K562 (cell line): ENCODE measurements at regions not wholly inside any gene's neighbourhood (a gene's known extent, or its start where the extent isn't known, plus 50 kb on each side); places are given as distances from the start of the nearest gene placed in this dataset.

ENCODE experiments used
- ATAC-seq: fragments of 200-7000 bp; cut with Tn5 transposase; 3 replicates; pipeline ENCODE4 v1.9.1; 2020; ENCODE audit warnings: moderate library complexity
- BruUV-seq: library from RNA; stranded (reverse); fragments of 400-500 nt; replicated peaks from 2 replicates; lab custom pipeline; 2021; lab: Mats Ljungman, UMichigan
- CTCF ChIA-PET: fragments of 300-600 bp; formaldehyde crosslinking; extraction: SDS; loops from one replicate; lab custom pipeline; 2021; ENCODE audit warnings: low intra/inter-chr PET ratio; lab: Yijun Ruan, JAX
- POLR2A ChIA-PET: fragments of 300-600, 350-650 bp; sonication (Branson Sonifier 250); formaldehyde crosslinking; extraction: SDS; loops from one replicate; lab custom pipeline; 2021; ENCODE audit warnings: antibody characterized with exemption, inconsistent platforms; lab: Yijun Ruan, JAX
- DNase-seq, 4 experiments: peaks; one replicate each; pipeline versions ENCODE4 v3.0.0 to v3.0.0-alpha.2; 2011 to 2018; ENCODE audit warnings: low spot score in 3 of 4, mixed read lengths in 3 of 4; ENCODE audit errors: extremely low read depth in 1 of 4
- FAIRE-seq: peaks from 2 replicates; lab custom pipeline; 2011; peaks lifted over from hg19 to GRCh38; lab: Jason Lieb, UNC
- H2AFZ ChIP-seq: 2 replicates; pipeline ENCODE4 v1.6.0; 2011; ENCODE audit warnings: low read depth, low read length, control low read depth, inconsistent platforms
- H3K27ac ChIP-seq: fragments of 200-600 bp; 3 replicates; pipeline ENCODE4 v1.8.0; 2011; ENCODE audit warnings: low read depth, mild to moderate bottlenecking, control low read depth, inconsistent platforms, low read length, moderate library complexity, mixed read lengths; ENCODE audit errors: extremely low read depth
- H3K27me3 ChIP-seq, 2 experiments: fragments of 300-600 bp in 1 of 2; 2 replicates in 1 of 2; 3 replicates in 1 of 2; pipeline versions ENCODE4 v1.6.0 to v1.8.0; 2011; ENCODE audit warnings: inconsistent platforms in 2 of 2, low read length in 2 of 2, mild to moderate bottlenecking in 1 of 2, mixed read lengths in 1 of 2, moderate library complexity in 1 of 2; ENCODE audit not compliant: control insufficient read depth in 2 of 2, insufficient read depth in 2 of 2
- H3K36me3 ChIP-seq: fragments of 300-600 bp; 3 replicates; pipeline ENCODE4 v1.8.0; 2011; ENCODE audit warnings: mild to moderate bottlenecking, low read length, inconsistent platforms; ENCODE audit not compliant: control insufficient read depth, insufficient read depth
- H3K4me1 ChIP-seq, 2 experiments: fragments of 200-600 bp in 1 of 2; replicated peaks in 1 of 2; 2 replicates in 1 of 2; 3 replicates in 1 of 2; pipeline versions ENCODE4 v1.5.1 to v1.8.0; 2011; ENCODE audit warnings: inconsistent platforms in 2 of 2, low read length in 2 of 2, mild to moderate bottlenecking in 1 of 2, mixed read lengths in 1 of 2, moderate library complexity in 1 of 2; ENCODE audit not compliant: control insufficient read depth in 2 of 2, insufficient read depth in 2 of 2
- H3K4me2 ChIP-seq: 2 replicates; pipeline ENCODE4 v1.6.1; 2011; ENCODE audit warnings: low read length, control low read depth, inconsistent platforms, mixed read lengths; ENCODE audit not compliant: insufficient read depth
- H3K4me3 ChIP-seq: fragments of 200-600 bp; sonication (generic), shearing (Covaris generic); 2 replicates; pipeline ENCODE4 v1.5.1; 2016; ENCODE audit warnings: control low read depth, inconsistent platforms
- H3K79me2 ChIP-seq: fragments of 200-600 bp; 3 replicates; pipeline ENCODE4 v1.8.0; 2011; ENCODE audit warnings: low read length, inconsistent platforms; ENCODE audit not compliant: control insufficient read depth, insufficient read depth
- H3K9ac ChIP-seq, 2 experiments: 2 replicates each; pipeline versions ENCODE4 v1.6.0 to v1.6.1; 2011; ENCODE audit warnings: low read depth in 2 of 2, low read length in 2 of 2, control low read depth in 1 of 2, inconsistent platforms in 1 of 2, mild to moderate bottlenecking in 1 of 2, mixed read lengths in 1 of 2; ENCODE audit not compliant: insufficient read depth in 1 of 2
- H3K9me1 ChIP-seq: one replicate; pipeline ENCODE4 v1.6.0; 2011; ENCODE audit warnings: inconsistent platforms, mild to moderate bottlenecking, low read length, moderate library complexity; ENCODE audit not compliant: control insufficient read depth, insufficient read depth
- H3K9me3 ChIP-seq: replicated peaks from 2 replicates; pipeline ENCODE4 v1.5.1; 2011; ENCODE audit warnings: low read depth, low read length, inconsistent platforms; ENCODE audit not compliant: control insufficient read depth, insufficient read depth
- H4K20me1 ChIP-seq: replicated peaks from 2 replicates; pipeline ENCODE4 v1.6.1; 2011; ENCODE audit warnings: low read length, inconsistent platforms, mixed read lengths; ENCODE audit not compliant: control insufficient read depth, insufficient read depth
- HDAC3 ChIP-seq: fragments of 450-650 bp; IDR thresholded peaks from 2 replicates; pipeline ENCODE4 v1.6.1; 2018; ENCODE audit warnings: borderline replicate concordance, mild to moderate bottlenecking, moderate library complexity; ENCODE audit not compliant: partially characterized antibody
- HDGF ChIP-seq: fragments of 450-650 bp; IDR thresholded peaks from 2 replicates; pipeline ENCODE4 v1.6.1; 2016
- MEIS2 ChIP-seq: fragments of 450-650 bp; IDR thresholded peaks from 2 replicates; pipeline ENCODE4 v1.6.1; 2014; ENCODE audit warnings: mild to moderate bottlenecking; ENCODE audit not compliant: partially characterized antibody
- SIRT6 ChIP-seq: IDR thresholded peaks from one replicate; pipeline ENCODE4 v1.6.1; 2012; ENCODE audit warnings: low read depth, mild to moderate bottlenecking, control low read depth, inconsistent platforms, low read length, moderate library complexity
- SMAD2 ChIP-seq: fragments of 150-350 bp; IDR thresholded peaks from 2 replicates; pipeline ENCODE4 v1.6.1; 2014; ENCODE audit warnings: low read depth, mild to moderate bottlenecking, low read length
- SRF ChIP-seq, 2 experiments: fragments of 250-450, 450-650 bp in 1 of 2; sonication (Bioruptor Pico) in 1 of 2; sonication (generic) in 1 of 2; formaldehyde crosslinking; IDR thresholded peaks; 2 replicates each; pipeline versions ENCODE4 v1.5.0 to v1.5.1; 2020 to 2022; ENCODE audit warnings: mild to moderate bottlenecking in 1 of 2, missing genetic modification reagents in 1 of 2
- TAF1 ChIP-seq: IDR thresholded peaks from 2 replicates; pipeline ENCODE4 v1.6.1; 2011; ENCODE audit warnings: mild to moderate bottlenecking, low read length, moderate library complexity; ENCODE audit not compliant: insufficient read depth, control insufficient read depth, severe bottlenecking; ENCODE audit errors: extremely low read depth
- ZFP1 ChIP-seq: fragments of 450-650 bp; formaldehyde crosslinking; IDR thresholded peaks from 2 replicates; pipeline ENCODE4 v1.4.0; 2020; ENCODE audit warnings: mild to moderate bottlenecking, mixed read lengths
- ZKSCAN3 ChIP-seq: fragments of 250-450 bp; sonication (Bioruptor Pico); IDR thresholded peaks from 2 replicates; pipeline ENCODE4 v1.4.0; 2020
- ZNF175 ChIP-seq: fragments of 200-800 bp; sonication (Bioruptor generic); IDR thresholded peaks from 2 replicates; pipeline ENCODE4 v1.6.1; 2016; ENCODE audit warnings: low read depth, mild to moderate bottlenecking, missing genetic modification characterization, missing compliant biosample characterization
- ZNF24 ChIP-seq: fragments of 450-650 bp; IDR thresholded peaks from 2 replicates; pipeline ENCODE4 v1.6.1; 2016
- ZNF609 ChIP-seq: sonication (generic); formaldehyde crosslinking; IDR thresholded peaks from 2 replicates; pipeline ENCODE4 v1.8.1; 2023; ENCODE audit warnings: missing genetic modification reagents, mild to moderate bottlenecking, borderline replicate concordance
- whole genome bisulfite sequencing: fragments of 100-300 bp; shearing (Covaris generic); methylation state at CpG from one replicate; pipeline ENCODE4 v1.1.6; 2016; ENCODE audit warnings: low coverage, mixed read lengths; ENCODE audit not compliant: insufficient coverage; ENCODE audit errors: missing lambda C conversion rate; 5-methylcytosine and 5-hydroxymethylcytosine counted together
- in situ Hi-C: fragments of 300-500 bp; cut with MboI; formaldehyde crosslinking; loops from 4 replicates; pipeline ENCODE4 v1.15.0; 2018; ENCODE audit warnings: inconsistent platforms, mixed read lengths
- intact Hi-C: fragments of 100-400 bp; cut with micrococcal nuclease; formaldehyde crosslinking; loops from 2 replicates; pipeline ENCODE4 v1.14.2; 2022

DNA sequence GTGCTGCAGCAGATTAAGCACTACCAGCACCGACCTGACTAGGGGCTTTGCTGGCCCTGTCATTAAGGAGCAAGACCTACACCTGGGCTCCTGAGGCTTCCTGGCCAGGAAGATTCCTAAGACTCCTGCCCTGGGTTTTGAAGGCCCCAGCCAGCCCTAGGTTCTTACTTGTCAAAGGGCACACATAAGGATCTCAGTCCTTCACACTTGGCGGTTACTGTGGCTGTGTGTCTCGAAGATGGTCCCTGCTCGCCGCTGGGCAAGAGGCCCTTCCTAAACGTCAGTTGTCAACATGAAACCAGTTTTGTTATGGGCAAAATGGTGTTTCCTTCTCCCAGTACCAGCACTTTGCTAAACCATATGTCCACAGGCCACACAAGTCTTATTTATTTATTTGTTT lies 470.6 kb downstream of the TOX3 start (continued):
- TF ChIP-seq SRF (CRISPR knock-in tag; IDR thresholded peaks at IDR 0.05) = no peak
- no peak for TF ChIP-seq ZNF175 (CRISPR knock-in tag)
- TF ChIP-seq, all 486 proteins: peak for 0

- FAIRE-seq (no peak), DNase-seq (no peak), ATAC-seq (no peak)
- no peaks in the 10 kb centered on the region for H3K79me2 ChIP-seq
- no TSS peak for BruUV-seq
- no peaks in the 10 kb centered on the region for H3K9me3 ChIP-seq
- H2AFZ ChIP-seq = no peak overlapping the region
- no peak overlapping the region for H3K27ac ChIP-seq
- in situ Hi-C loops = no loop called here
- H3K9me1 ChIP-seq = no peaks in the 10 kb centered on the region
- TF ChIP-seq SMAD2 (no peak), ZFP1 (no peak), ZNF24 (no peak), SIRT6 (no peak)
- intact Hi-C loops = no loop called here
- WGBS = 7% methylated on average over 3 of the region's 3 CpGs
- no peak overlapping the region for H3K4me2 ChIP-seq
- no peaks in the 10 kb centered on the region for H3K4me1 ChIP-seq
- no peaks in the 10 kb centered on the region for H4K20me1 ChIP-seq
- H3K36me3 ChIP-seq = no peaks in the 10 kb centered on the region
- H3K4me3 ChIP-seq = no peak overlapping the region
- POLR2A ChIA-PET = no interaction called here
- CTCF ChIA-PET = no interaction called here
- no peaks in the 10 kb centered on the region for H3K27me3 ChIP-seq
- no peak overlapping the region for H3K9ac ChIP-seq
Measured at GRCh38 chr16:52074133-52074532, 472.8 kb downstream of the TOX3 start.

DNA sequence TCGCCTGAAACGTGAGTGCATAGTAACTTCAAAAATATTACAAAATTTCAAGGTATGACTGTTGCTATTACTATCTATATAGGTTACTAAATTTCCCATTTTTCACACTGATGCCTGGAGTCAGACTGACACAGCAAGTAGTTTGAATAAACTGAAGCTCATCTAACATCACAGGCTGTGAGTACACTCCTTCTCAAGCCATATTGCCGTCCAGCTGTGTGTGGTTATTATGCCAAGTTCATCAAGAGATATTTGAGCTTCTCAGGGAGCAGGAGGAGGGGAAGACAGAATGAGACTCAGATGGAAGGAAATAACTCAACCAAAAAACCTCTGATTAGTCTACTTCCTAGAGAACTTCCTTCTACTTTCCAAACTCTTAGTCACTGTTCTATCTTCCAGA lies 473.9 kb downstream of the TOX3 start:
- Histone ChIP-seq H4K20me1 (no peaks in the 10 kb centered on the region), H3K4me3 (no peak overlapping the region), H3K79me2 (no peaks in the 10 kb centered on the region), H3K27me3 (no peaks in the 10 kb centered on the region), H3K4me1 (no peaks in the 10 kb centered on the region), H3K36me3 (no peaks in the 10 kb centered on the region), H3K9me3 (no peaks in the 10 kb centered on the region), H3K4me2 (no peak overlapping the region), H3K9ac (no peak overlapping the region), H3K27ac (no peak overlapping the region), H2AFZ (no peak overlapping the region), H3K9me1 (no peaks in the 10 kb centered on the region)
- in situ Hi-C loops = no loop called here
- 2% methylated on average over 3 of the region's 3 CpGs for WGBS
- ATAC-seq = no peak
- intact Hi-C loops = no loop called here
- no peak for FAIRE-seq
- CTCF ChIA-PET = no interaction called here
- POLR2A ChIA-PET = no interaction called here
- DNase-seq = no peak
- BruUV-seq = no TSS peak
- no peak for TF ChIP-seq ZNF609 (CRISPR knock-in tag)
- TF ChIP-seq MEIS2 = no peak
- TF ChIP-seq TAF1 = no peak
- no peak for TF ChIP-seq HDAC3
- no peak for TF ChIP-seq ZKSCAN3
- no peak for TF ChIP-seq HDGF
